Brain microvascular endothelial cell (primary cell): ENCODE measurements at regions not wholly inside any gene's neighbourhood (a gene's known extent, or its start where the extent isn't known, plus 50 kb on each side); places are given as distances from the start of the nearest gene placed in this dataset.
"Not testable (repeated sequence)": the region's sequence is repeated elsewhere in the genome, so short reads cannot be mapped to it uniquely, and the experiment has no call there.

ENCODE experiments used
- DNase-seq: peaks from one replicate; pipeline ENCODE4 v3.0.0-alpha.2; 2020
- H3K27ac ChIP-seq: fragments of 250-450 bp; sonication (Bioruptor Pico); 2 replicates; pipeline ENCODE4 v1.5.1; 2020; ENCODE audit warnings: mild to moderate bottlenecking, moderate library complexity
- H3K27me3 ChIP-seq: fragments of 250-450 bp; sonication (Bioruptor Pico); replicated peaks from 2 replicates; pipeline ENCODE4 v1.5.1; 2020; ENCODE audit warnings: mild to moderate bottlenecking
- H3K36me3 ChIP-seq: fragments of 250-450 bp; sonication (Bioruptor Pico); replicated peaks from 2 replicates; pipeline ENCODE4 v1.5.1; 2020; ENCODE audit warnings: mild to moderate bottlenecking
- H3K4me3 ChIP-seq: 2 replicates; pipeline ENCODE4 v1.5.1; 2011; ENCODE audit warnings: low read depth, mild to moderate bottlenecking, control low read depth, low read length, moderate library complexity
- CTCF ChIP-seq: IDR thresholded peaks from 2 replicates; pipeline ENCODE4 v1.5.1; 2011; ENCODE audit warnings: low read depth, mild to moderate bottlenecking, moderate library complexity, low read length, control low read depth, inconsistent platforms; ENCODE audit errors: missing control alignments
- in situ Hi-C: cut with HindIII; loops from 2 replicates; pipeline ENCODE4 v1.10.0; 2017; ENCODE audit warnings: low sequenced_read_pairs, low pct_ligation_motif_present

GRCh38 chr6:105675715-105676397 is 273.0 kb upstream of the PREP start:
- no peaks in the 10 kb centered on the region for H3K27me3 ChIP-seq
- H3K36me3 ChIP-seq = no peaks in the 10 kb centered on the region
- in situ Hi-C loops = no loop called here
- TF ChIP-seq CTCF = no peak
- DNase-seq = peak; percentile 82
- no peak overlapping the region for H3K4me3 ChIP-seq
- H3K27ac ChIP-seq = no peak overlapping the region

- H3K36me3 ChIP-seq, H3K27ac ChIP-seq, DNase-seq, H3K4me3 ChIP-seq, in situ Hi-C loops, H3K27me3 ChIP-seq: not testable (repeated sequence)
Measured at GRCh38 chr6:105672856-105673538, 270.1 kb upstream of the PREP start.

- Histone ChIP-seq H3K4me3 (no peak overlapping the region), H3K36me3 (no peaks in the 10 kb centered on the region), H3K27ac (no peak overlapping the region), H3K27me3 (no peaks in the 10 kb centered on the region)
- no peak for DNase-seq
- in situ Hi-C loops = no loop called here
- TF ChIP-seq CTCF = no peak
Measured at GRCh38 chr6:105669232-105669631, 266.4 kb upstream of the PREP start.

- TF ChIP-seq CTCF = no peak
- Histone ChIP-seq H3K36me3 (no peaks in the 10 kb centered on the region), H3K27ac (no peak overlapping the region), H3K4me3 (no peak overlapping the region), H3K27me3 (no peaks in the 10 kb centered on the region)
- in situ Hi-C loops = no loop called here
- DNase-seq = no peak
Measured at GRCh38 chr6:105667056-105667455, 264.2 kb upstream of the PREP start.

- DNase-seq = no peak
- in situ Hi-C loops = no loop called here
- TF ChIP-seq CTCF = no peak
- H3K36me3 ChIP-seq = no peaks in the 10 kb centered on the region
- H3K27ac ChIP-seq = no peak overlapping the region
- no peaks in the 10 kb centered on the region for H3K27me3 ChIP-seq
- H3K4me3 ChIP-seq = no peak overlapping the region
Measured at GRCh38 chr6:105664931-105665330, 262.0 kb upstream of the PREP start.

- Histone ChIP-seq H3K36me3 (no peaks in the 10 kb centered on the region), H3K27ac (no peak overlapping the region), H3K27me3 (no peaks in the 10 kb centered on the region), H3K4me3 (no peak overlapping the region)
- in situ Hi-C loops = no loop called here
- DNase-seq = no peak
- no peak for TF ChIP-seq CTCF
Measured at GRCh38 chr6:105651969-105652368, 249.1 kb upstream of the PREP start.
